ENCODE measurements at regions not wholly inside any gene's neighbourhood (a gene's known extent, or its start where the extent isn't known, plus 50 kb on each side); places are given as distances from the start of the nearest gene placed in this dataset.
"Not testable (repeated sequence)": the region's sequence is repeated elsewhere in the genome, so short reads cannot be mapped to it uniquely, and the experiment has no call there.

GRCh38 chr2:18301421-18302139, 258.9 kb downstream of the RDH14 start:
- no peak for DNase-seq

GRCh38 chr2:18299423-18300212, 260.8 kb downstream of the RDH14 start:
- no peak for DNase-seq

GRCh38 chr2:18297534-18298058, 262.9 kb downstream of the RDH14 start:
- DNase-seq, result no peak

- no peak for DNase-seq
Observed at GRCh38 chr2:18290386-18290785, 270.1 kb downstream of the RDH14 start.

- no peak for DNase-seq
Observed at GRCh38 chr2:18286897-18287296, 273.6 kb downstream of the RDH14 start.

- DNase-seq, result no peak
Observed at GRCh38 chr2:18284331-18284730, 276.1 kb downstream of the RDH14 start.

GRCh38 chr2:18282026-18282425, 278.4 kb downstream of the RDH14 start:
- no peak for DNase-seq

- DNase-seq, result no peak
Observed at GRCh38 chr2:18276583-18277075, 283.8 kb downstream of the RDH14 start.

- no peak for DNase-seq
Observed at GRCh38 chr2:18273205-18273604, 287.2 kb downstream of the RDH14 start.

- DNase-seq, result no peak
Observed at GRCh38 chr2:18272148-18272494, 288.3 kb downstream of the RDH14 start.

GRCh38 chr2:18271370-18272147, 288.9 kb downstream of the RDH14 start:
- DNase-seq, result no peak

- DNase-seq, result no peak
Observed at GRCh38 chr2:18268400-18268799, 292.1 kb downstream of the RDH14 start.

GRCh38 chr2:18267501-18267900, 293.0 kb downstream of the RDH14 start:
- no peak for DNase-seq

GRCh38 chr2:18266699-18267098, 293.8 kb downstream of the RDH14 start:
- not testable (repeated sequence) for DNase-seq

GRCh38 chr2:18265614-18266586, 294.6 kb downstream of the RDH14 start:
- DNase-seq, result no peak

GRCh38 chr2:18262601-18263000, 297.9 kb downstream of the RDH14 start:
- DNase-seq, result no peak

- no peak for DNase-seq
Observed at GRCh38 chr2:18253686-18254197, 306.7 kb downstream of the RDH14 start.

- no peak for DNase-seq
Observed at GRCh38 chr2:18251486-18251885, 309.0 kb downstream of the RDH14 start.

GRCh38 chr2:18247282-18248110, 313.0 kb downstream of the RDH14 start:
- no peak for DNase-seq

- no peak for DNase-seq
Observed at GRCh38 chr2:18245375-18245774, 315.1 kb downstream of the RDH14 start.

GRCh38 chr2:18244845-18245244, 315.6 kb downstream of the RDH14 start:
- DNase-seq, result no peak

Measured in activated CD4-positive, alpha-beta T cell treated with anti-CD3 and anti-CD28 coated beads, Interleukin-2, amount 50 U/mL, for 1 hour (primary cell).